C4-2B (cell line): ENCODE measurements at regions not wholly inside any gene's neighbourhood (a gene's known extent, or its start where the extent isn't known, plus 50 kb on each side); places are given as distances from the start of the nearest gene placed in this dataset.

ENCODE experiments used
- ZFX ChIP-seq: fragments of 450-650 bp; IDR thresholded peaks from 2 replicates; pipeline ENCODE4 v1.6.1; 2017
- TF ChIP-seq, protein P1 (sequence below): fragments of 450-650 bp; conservative IDR thresholded peaks from 2 replicates; pipeline ENCODE4 v1.5.1; 2017; ENCODE audit warnings: mild to moderate bottlenecking

- TF ChIP-seq, protein P1, sequence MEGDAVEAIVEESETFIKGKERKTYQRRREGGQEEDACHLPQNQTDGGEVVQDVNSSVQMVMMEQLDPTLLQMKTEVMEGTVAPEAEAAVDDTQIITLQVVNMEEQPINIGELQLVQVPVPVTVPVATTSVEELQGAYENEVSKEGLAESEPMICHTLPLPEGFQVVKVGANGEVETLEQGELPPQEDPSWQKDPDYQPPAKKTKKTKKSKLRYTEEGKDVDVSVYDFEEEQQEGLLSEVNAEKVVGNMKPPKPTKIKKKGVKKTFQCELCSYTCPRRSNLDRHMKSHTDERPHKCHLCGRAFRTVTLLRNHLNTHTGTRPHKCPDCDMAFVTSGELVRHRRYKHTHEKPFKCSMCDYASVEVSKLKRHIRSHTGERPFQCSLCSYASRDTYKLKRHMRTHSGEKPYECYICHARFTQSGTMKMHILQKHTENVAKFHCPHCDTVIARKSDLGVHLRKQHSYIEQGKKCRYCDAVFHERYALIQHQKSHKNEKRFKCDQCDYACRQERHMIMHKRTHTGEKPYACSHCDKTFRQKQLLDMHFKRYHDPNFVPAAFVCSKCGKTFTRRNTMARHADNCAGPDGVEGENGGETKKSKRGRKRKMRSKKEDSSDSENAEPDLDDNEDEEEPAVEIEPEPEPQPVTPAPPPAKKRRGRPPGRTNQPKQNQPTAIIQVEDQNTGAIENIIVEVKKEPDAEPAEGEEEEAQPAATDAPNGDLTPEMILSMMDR, result no peak
- no peak for TF ChIP-seq ZFX
Observed at GRCh38 chr13:103692442-103692841, 626.2 kb upstream of the SLC10A2 start.
